ENCODE measurements at regions not wholly inside any gene's neighbourhood (a gene's known extent, or its start where the extent isn't known, plus 50 kb on each side); places are given as distances from the start of the nearest gene placed in this dataset.
A peak's percentile ranks its signal among the peaks of the same experiment; 100 is the strongest.

- in situ Hi-C loops (cut with HindIII; ENCODE audit: low pct_ligation_motif_present, low pct_unique_long_range_greater_than_20kb, low sequenced_read_pairs) = no loop called here
- peak; percentile 84 for DNase-seq
These were observed 354.9 kb downstream of the BMPER start for GRCh38 chr7:34260279-34260678.

- no peak for DNase-seq
- in situ Hi-C loops (cut with HindIII; ENCODE audit: low pct_ligation_motif_present, low pct_unique_long_range_greater_than_20kb, low sequenced_read_pairs) = no loop called here
These were observed 357.8 kb downstream of the BMPER start for GRCh38 chr7:34263168-34263567.

DNA sequence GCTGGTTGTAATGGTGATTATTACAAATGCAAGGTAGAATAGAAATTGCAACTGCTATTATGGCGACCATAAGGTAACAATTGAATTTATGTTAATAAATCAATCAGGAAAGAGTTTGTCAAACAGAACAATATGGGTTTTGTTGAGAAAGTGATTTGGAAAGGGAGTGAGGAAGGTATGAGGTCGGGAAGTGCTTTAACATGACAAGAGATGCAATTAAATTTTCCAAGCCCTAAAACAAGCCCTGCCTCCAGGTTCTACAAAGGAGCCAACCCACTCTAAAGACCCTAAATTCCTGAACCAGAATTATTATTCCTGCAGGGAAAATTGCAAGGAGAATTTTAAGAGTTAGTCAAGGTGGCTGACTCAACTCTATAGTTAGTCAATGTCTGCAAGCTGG, 363.7 kb downstream of the BMPER start:
- DNase-seq = no peak
- in situ Hi-C loops (cut with HindIII; ENCODE audit: low pct_ligation_motif_present, low pct_unique_long_range_greater_than_20kb, low sequenced_read_pairs) = no loop called here

GRCh38 chr7:34275624-34276023, 370.3 kb downstream of the BMPER start:
- in situ Hi-C loops (cut with HindIII; ENCODE audit: low pct_ligation_motif_present, low pct_unique_long_range_greater_than_20kb, low sequenced_read_pairs) = no loop called here
- no peak for DNase-seq

- DNase-seq = no peak
These were observed 371.9 kb downstream of the BMPER start for GRCh38 chr7:34277016-34277802.

GRCh38 chr7:34277803-34278199, 372.5 kb downstream of the BMPER start:
- in situ Hi-C loops (cut with HindIII; ENCODE audit: low pct_ligation_motif_present, low pct_unique_long_range_greater_than_20kb, low sequenced_read_pairs) = no loop called here
- no peak for DNase-seq

More at GRCh38 chr7:34277016-34277802, 371.9 kb downstream of the BMPER start:
- in situ Hi-C loops (cut with HindIII; ENCODE audit: low pct_ligation_motif_present, low pct_unique_long_range_greater_than_20kb, low sequenced_read_pairs) = no loop called here

GRCh38 chr7:34281260-34281659, 375.9 kb downstream of the BMPER start:
- peak; percentile 24 for DNase-seq
- in situ Hi-C loops (cut with HindIII; ENCODE audit: low pct_ligation_motif_present, low pct_unique_long_range_greater_than_20kb, low sequenced_read_pairs) = no loop called here

GRCh38 chr7:34282271-34282670, 375.7 kb upstream of the NPSR1 start:
- in situ Hi-C loops (cut with HindIII; ENCODE audit: low pct_ligation_motif_present, low pct_unique_long_range_greater_than_20kb, low sequenced_read_pairs) = no loop called here

GRCh38 chr7:34296663-34297062, 361.4 kb upstream of the NPSR1 start:
- in situ Hi-C loops (cut with HindIII; ENCODE audit: low pct_ligation_motif_present, low pct_unique_long_range_greater_than_20kb, low sequenced_read_pairs) = no loop called here
- no peak for DNase-seq

More at GRCh38 chr7:34282271-34282670, 375.7 kb upstream of the NPSR1 start:
- no peak for DNase-seq

GRCh38 chr7:34298492-34299013, 359.5 kb upstream of the NPSR1 start:
- no peak for DNase-seq
- in situ Hi-C loops (cut with HindIII; ENCODE audit: low pct_ligation_motif_present, low pct_unique_long_range_greater_than_20kb, low sequenced_read_pairs) = no loop called here

GRCh38 chr7:34299066-34299465, 359.0 kb upstream of the NPSR1 start:
- DNase-seq = no peak
- in situ Hi-C loops (cut with HindIII; ENCODE audit: low pct_ligation_motif_present, low pct_unique_long_range_greater_than_20kb, low sequenced_read_pairs) = no loop called here

DNA sequence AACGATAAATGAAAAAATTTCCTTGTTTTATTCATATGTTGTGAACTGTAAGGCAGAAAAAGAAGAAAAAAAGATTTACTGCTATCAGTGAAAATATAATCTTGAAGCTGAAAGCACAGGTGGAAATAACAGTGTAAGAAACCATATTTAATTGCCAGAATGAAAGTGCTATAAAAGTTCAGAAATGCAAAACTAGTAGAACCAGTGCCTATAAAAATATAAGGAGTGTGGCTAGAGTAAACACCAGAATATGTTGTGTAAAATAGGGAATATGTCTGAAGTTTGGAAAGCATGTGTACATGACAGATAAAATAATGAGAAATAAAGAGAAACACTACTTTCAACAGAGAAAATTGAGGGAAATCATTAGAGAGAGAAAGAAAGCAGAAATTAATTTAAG, 350.5 kb upstream of the NPSR1 start:
- in situ Hi-C loops (cut with HindIII; ENCODE audit: low pct_ligation_motif_present, low pct_unique_long_range_greater_than_20kb, low sequenced_read_pairs) = no loop called here
- no peak for DNase-seq

DNA sequence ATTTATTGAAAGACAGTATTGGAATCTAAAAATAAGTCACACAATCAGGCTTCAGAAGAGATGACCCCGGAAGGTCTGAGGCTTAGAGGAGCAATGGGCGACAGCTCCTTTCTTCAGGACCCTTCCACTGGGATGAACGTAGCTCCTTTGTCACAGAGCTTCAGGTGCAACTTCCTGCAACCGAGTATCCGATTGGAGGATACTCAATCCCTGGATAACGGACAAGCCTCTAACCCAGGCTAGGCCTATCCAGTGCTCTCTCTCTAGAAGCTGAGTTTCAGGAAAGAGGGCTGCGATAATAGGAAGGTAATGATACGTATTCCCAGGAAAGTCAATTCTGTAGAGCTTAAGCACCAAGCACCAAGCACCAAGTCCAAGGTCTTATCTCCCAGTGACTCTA, 349.4 kb upstream of the NPSR1 start:
- in situ Hi-C loops (cut with HindIII; ENCODE audit: low pct_ligation_motif_present, low pct_unique_long_range_greater_than_20kb, low sequenced_read_pairs) = no loop called here
- no peak for DNase-seq

GRCh38 chr7:34309116-34309515, 348.9 kb upstream of the NPSR1 start:
- DNase-seq = no peak
- in situ Hi-C loops (cut with HindIII; ENCODE audit: low pct_ligation_motif_present, low pct_unique_long_range_greater_than_20kb, low sequenced_read_pairs) = no loop called here

- in situ Hi-C loops (cut with HindIII; ENCODE audit: low pct_ligation_motif_present, low pct_unique_long_range_greater_than_20kb, low sequenced_read_pairs) = no loop called here
- DNase-seq = no peak
These were observed 348.4 kb upstream of the NPSR1 start for GRCh38 chr7:34309584-34309983.

GRCh38 chr7:34311591-34311990, 346.4 kb upstream of the NPSR1 start:
- no peak for DNase-seq
- in situ Hi-C loops (cut with HindIII; ENCODE audit: low pct_ligation_motif_present, low pct_unique_long_range_greater_than_20kb, low sequenced_read_pairs) = no loop called here

DNA sequence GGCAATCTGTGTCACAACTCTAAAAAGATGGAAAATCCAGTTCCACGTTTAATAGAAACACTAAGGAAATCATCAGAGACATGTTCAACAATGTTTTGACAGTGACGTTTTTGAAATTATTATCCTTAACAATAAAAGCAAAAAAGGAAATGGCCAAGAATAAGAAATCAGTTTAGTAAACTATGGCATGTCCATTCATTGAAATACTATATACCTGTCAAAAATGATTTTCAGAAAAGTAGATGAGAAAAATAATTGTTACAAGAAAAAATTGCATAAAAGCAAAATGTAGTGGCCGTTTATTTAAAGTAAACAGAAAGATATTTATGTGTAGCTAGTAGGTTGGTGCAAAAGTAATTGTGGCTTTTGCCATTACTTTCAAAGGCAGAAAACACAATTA, 345.4 kb upstream of the NPSR1 start:
- in situ Hi-C loops (cut with HindIII; ENCODE audit: low pct_ligation_motif_present, low pct_unique_long_range_greater_than_20kb, low sequenced_read_pairs) = no loop called here
- DNase-seq = no peak

GRCh38 chr7:34313289-34313688, 344.7 kb upstream of the NPSR1 start:
- no peak for DNase-seq
- in situ Hi-C loops (cut with HindIII; ENCODE audit: low pct_ligation_motif_present, low pct_unique_long_range_greater_than_20kb, low sequenced_read_pairs) = no loop called here

GRCh38 chr7:34315032-34315431, 343.0 kb upstream of the NPSR1 start:
- in situ Hi-C loops (cut with HindIII; ENCODE audit: low pct_ligation_motif_present, low pct_unique_long_range_greater_than_20kb, low sequenced_read_pairs) = no loop called here
- no peak for DNase-seq

- DNase-seq = no peak
- in situ Hi-C loops (cut with HindIII; ENCODE audit: low pct_ligation_motif_present, low pct_unique_long_range_greater_than_20kb, low sequenced_read_pairs) = no loop called here
These were observed 341.0 kb upstream of the NPSR1 start for GRCh38 chr7:34317039-34317438.
